ENCODE measurements at regions not wholly inside any gene's neighbourhood (a gene's known extent, or its start where the extent isn't known, plus 50 kb on each side); places are given as distances from the start of the nearest gene placed in this dataset.

GRCh38 chr6:21739241-21739640 is 145.7 kb downstream of the SOX4 start:
- TF ChIP-seq CTCF (IDR thresholded peaks at IDR 0.05; ENCODE audit: low read depth, low read length): no peak
- H3K4me3 ChIP-seq (ENCODE audit: low read depth, low read length): no peak overlapping the region
- DNase-seq (ENCODE audit: low read depth, low spot score): no peak
- in situ Hi-C loops (cut with HindIII; ENCODE audit: low sequenced_read_pairs): no loop called here

- TF ChIP-seq CTCF (IDR thresholded peaks at IDR 0.05; ENCODE audit: low read depth, low read length): no peak
- no peak overlapping the region for H3K4me3 ChIP-seq (ENCODE audit: low read depth, low read length)
- DNase-seq (ENCODE audit: low read depth, low spot score): no peak
- in situ Hi-C loops (cut with HindIII; ENCODE audit: low sequenced_read_pairs): no loop called here
Measured at GRCh38 chr6:21739838-21740237, 146.3 kb downstream of the SOX4 start.

GRCh38 chr6:21740376-21741124 is 147.0 kb downstream of the SOX4 start:
- peak; percentile 72 for DNase-seq (ENCODE audit: low read depth, low spot score)
- in situ Hi-C loops (cut with HindIII; ENCODE audit: low sequenced_read_pairs): no loop called here
- H3K4me3 ChIP-seq (ENCODE audit: low read depth, low read length): no peak overlapping the region

GRCh38 chr6:21741221-21742109 is 147.9 kb downstream of the SOX4 start:
- no peak overlapping the region for H3K4me3 ChIP-seq (ENCODE audit: low read depth, low read length)
- in situ Hi-C loops (cut with HindIII; ENCODE audit: low sequenced_read_pairs): no loop called here
- DNase-seq (ENCODE audit: low read depth, low spot score): peak; percentile 43
- TF ChIP-seq CTCF (IDR thresholded peaks at IDR 0.05; ENCODE audit: low read depth, low read length): no peak

More at GRCh38 chr6:21740376-21741124, 147.0 kb downstream of the SOX4 start:
- no peak for TF ChIP-seq CTCF (IDR thresholded peaks at IDR 0.05; ENCODE audit: low read depth, low read length)

GRCh38 chr6:21742238-21742660 is 148.7 kb downstream of the SOX4 start:
- peak; percentile 88 for DNase-seq (ENCODE audit: low read depth, low spot score)
- no peak for TF ChIP-seq CTCF (IDR thresholded peaks at IDR 0.05; ENCODE audit: low read depth, low read length)
- H3K4me3 ChIP-seq (ENCODE audit: low read depth, low read length): no peak overlapping the region
- in situ Hi-C loops (cut with HindIII; ENCODE audit: low sequenced_read_pairs): no loop called here

GRCh38 chr6:21744331-21744730 is 150.8 kb downstream of the SOX4 start:
- no peak for TF ChIP-seq CTCF (IDR thresholded peaks at IDR 0.05; ENCODE audit: low read depth, low read length)
- H3K4me3 ChIP-seq (ENCODE audit: low read depth, low read length): no peak overlapping the region
- in situ Hi-C loops (cut with HindIII; ENCODE audit: low sequenced_read_pairs): no loop called here
- no peak for DNase-seq (ENCODE audit: low read depth, low spot score)
